Islet of Langerhans (tissue), 1 donor: ENCODE measurements at regions not wholly inside any gene's neighbourhood (a gene's known extent, or its start where the extent isn't known, plus 50 kb on each side); places are given as distances from the start of the nearest gene placed in this dataset.

Source experiments
- FAIRE-seq: peaks from one replicate; lab custom pipeline; 2011; peaks lifted over from hg19 to GRCh38; lab: Jason Lieb, UNC

DNA sequence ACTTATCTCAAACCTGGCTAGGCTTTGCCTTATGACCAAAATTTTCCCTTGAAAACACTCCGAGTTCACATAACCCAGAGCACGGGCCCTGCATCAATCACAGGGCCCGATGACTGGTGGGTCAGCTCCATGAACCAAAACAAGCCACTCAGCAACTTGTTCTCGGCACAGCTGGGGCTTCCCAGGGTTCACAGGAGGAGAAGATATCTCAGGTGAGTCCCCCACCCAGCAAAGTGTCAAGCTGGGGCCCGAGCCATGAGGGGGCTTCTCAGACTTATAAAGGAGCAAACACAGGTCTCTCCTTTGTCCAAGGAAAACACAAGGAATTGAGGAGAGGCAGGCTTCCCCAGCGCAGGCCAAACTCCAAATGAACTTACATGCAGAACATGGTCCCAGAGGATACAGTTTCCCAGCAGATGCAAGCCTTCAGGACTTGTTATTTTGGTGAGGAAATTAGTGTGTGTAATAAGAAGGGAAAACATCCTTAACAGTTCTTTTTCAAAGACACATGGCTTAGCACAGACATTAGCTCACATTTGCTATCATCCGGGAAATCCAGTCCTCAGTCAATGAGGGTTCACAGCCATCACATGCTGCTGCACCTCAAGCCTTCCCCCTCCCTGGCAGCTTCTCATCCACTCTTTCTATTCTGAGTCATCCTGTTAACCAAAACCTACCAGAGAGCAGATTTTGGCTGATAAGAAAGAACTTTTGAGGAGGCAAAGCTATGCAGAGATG, 98.1 kb upstream of the NFIA start:
- FAIRE-seq: no peak

DNA sequence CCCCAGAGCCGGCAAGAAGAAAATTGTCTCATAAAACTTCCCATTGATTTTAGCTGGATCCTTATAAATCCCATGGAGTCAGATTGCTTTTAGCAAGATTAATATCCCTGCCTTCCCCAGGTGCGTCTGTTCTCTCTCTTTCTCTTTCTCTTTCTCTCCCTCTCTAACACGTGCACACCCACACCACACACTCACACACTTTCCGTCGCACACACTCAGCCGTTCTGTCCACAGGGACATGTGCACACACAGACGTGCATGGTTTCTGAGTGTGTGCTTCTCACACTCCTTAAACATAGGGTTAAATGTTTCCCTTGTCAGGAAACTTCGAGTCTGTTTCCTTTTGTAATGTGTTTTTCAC, 98.7 kb upstream of the NFIA start:
- FAIRE-seq: no peak

DNA sequence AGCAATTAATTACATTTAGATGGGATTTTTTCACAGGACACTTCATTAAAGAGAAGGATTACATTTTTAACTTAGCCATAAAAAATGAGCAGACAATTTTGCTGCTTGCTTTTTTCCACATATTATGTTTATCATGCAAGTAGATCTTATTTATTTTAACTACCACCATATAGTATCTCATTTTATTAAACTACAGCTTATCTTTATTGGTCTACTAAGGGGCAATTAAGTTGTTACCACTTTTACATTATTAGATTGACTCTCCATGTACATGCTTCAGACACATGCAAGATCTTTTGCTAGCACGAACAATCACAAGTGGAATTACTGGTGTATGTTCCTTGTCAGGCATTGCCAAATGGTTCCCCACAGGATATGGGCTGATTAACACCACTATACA, 99.8 kb upstream of the NFIA start:
- no peak for FAIRE-seq

DNA sequence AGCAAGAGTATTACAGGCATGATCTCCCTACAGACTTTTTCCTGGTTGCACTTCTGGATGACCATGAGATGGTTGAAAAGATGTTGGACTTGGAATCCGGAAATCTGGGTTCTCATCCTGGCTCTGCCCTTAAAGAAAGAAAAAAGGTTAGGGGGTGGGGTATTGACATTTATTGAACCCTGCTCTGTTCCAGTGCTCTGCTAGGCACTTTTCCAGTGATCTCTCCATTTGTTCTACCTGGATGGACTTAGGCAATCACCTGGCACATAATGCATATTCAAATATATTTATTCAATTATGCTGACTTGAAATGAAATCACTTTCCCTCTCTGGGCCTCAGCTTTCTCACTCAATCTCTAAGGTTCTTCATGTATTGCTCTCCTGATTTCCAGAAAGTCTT, 101.0 kb upstream of the NFIA start:
- FAIRE-seq: no peak

DNA sequence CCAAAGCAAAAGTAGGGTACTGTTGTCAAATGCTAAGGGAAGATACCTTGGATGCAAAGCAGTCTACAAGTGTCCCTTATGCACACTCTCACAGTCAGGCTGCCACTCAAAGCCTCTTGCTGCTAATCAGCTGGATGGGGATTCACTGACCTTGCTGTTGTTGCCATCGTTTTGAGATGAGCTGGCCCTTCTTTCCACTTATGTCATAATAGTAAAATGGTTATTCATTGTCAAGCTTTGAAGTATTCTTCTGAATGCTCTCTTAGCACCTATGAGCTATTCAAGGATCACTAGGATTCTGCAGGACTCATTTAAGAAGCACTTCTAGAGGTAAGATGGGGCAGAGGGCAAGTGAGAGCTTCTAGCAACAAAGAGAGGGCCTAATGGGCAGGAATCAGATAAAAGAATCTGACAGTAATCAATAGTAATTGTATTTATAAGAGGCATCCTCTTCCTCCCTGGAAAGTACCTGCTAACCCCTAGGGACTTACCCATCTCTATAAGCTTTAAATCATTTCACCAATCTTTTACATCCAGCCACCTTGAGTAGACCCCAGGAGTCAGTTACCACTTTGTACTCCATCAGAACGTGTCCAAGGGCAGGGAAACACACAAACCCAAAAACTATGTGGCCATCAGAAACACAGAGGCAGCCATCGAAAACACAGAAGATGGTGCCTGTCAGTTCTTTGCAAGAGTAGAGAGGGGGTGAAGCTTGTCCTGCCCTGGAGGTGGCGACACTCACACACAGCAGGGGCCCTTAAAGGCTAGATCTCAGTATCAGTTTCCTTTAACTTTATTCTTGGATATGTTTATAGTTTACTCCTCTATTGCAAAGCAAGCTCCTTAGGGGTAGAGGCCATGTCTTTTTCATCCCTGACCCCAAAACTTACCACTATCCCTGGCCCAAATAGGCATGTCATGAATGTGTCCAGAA, 103.7 kb upstream of the NFIA start:
- no peak for FAIRE-seq

DNA sequence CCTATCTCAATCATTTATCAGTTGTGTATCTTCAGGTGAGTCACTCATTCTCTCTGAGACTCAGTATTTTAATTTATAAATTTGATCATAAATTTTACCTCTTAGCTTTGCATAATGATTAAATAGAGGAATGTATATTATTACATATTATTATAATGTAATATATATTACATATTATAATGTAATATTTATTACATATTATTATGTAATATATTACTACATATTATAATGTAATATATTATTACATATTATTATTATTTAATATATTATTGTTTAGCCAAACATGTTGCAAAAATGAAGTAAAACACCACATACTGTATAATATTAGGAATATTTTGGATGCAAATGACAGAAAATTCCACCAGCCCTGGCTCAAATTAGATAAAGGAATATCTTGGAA, 104.7 kb upstream of the NFIA start:
- FAIRE-seq: no peak

DNA sequence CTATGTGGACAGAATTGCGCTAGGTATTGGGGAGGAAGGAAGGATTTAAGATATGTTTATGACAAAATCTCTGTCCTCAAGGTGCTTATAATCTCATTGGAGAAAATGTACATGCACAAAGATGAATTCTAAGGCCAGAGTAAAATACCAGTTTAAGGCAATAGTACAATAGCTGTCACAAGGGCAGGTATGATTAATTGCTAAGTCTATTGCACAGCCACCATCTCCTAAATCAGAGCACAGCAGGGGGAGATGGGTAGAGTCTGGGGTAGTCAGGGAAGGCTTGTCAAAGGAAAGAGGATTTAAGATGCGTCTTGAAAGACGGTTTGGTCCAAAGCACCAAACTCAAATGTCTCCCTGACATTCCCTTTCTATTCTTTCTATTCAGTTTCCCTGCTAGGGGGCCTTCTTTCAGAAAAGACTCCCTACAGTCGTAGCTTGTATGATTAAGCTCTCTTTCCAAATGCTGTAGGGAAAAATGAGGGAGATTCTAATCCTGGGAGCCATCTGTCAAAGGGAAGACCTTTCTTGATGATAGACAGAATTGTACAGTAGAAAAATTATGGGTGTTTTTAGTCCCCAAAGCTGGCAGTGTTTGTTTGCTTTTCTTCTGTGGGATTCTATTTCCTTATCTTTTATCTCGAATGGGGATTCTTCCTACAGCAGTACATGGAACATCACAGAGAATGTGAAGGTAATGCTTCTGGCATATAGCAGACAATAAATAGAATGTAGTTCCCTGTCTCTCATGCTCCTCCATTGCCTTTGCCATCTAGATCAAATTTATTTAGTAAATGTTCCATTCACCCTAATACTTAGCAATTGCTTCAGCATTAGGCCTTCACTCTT, 107.6 kb upstream of the NFIA start:
- FAIRE-seq: no peak

DNA sequence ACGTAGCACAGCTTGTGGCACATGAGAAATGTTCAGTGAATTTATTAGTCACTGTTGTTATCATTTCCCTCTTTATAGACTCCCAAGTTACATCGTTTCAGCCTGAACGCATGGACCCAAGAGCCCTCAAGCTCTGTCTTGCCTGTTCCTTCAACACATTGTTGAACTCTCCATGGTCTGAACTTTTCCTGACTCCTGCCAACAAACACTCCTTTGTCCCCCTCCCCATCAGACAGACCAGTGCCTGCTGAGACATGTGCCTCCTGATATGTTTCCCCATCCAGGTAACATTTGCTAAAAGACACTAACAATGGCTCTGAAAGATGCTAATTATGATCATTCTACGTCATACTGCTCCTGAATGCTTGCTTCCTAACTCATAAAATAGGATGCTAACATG, 108.7 kb upstream of the NFIA start:
- FAIRE-seq: no peak

DNA sequence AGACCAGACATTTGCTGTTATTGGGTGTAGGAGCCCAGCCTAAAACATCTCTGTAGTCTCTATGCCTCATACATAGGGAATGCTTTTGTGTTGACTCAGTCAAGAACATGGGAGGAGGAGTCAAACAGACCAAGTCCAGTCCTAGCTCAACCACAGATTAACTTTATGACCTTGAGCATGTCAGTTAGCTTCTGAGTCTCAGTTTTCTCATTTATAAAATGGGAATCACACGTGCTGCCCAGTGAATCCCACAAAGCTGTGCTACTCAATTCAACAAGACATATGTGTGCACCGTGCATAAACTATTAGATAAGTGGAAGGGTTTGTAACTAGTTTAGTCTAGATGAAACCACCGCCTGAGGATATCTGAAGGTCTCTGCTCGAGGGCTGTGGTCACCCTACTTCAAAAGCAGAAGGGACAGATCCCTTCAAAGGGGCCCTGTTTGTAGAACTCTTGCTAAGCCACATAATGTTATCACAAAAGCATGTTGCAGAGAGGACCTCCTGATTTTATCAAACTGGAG, 109.5 kb upstream of the NFIA start:
- FAIRE-seq: no peak

DNA sequence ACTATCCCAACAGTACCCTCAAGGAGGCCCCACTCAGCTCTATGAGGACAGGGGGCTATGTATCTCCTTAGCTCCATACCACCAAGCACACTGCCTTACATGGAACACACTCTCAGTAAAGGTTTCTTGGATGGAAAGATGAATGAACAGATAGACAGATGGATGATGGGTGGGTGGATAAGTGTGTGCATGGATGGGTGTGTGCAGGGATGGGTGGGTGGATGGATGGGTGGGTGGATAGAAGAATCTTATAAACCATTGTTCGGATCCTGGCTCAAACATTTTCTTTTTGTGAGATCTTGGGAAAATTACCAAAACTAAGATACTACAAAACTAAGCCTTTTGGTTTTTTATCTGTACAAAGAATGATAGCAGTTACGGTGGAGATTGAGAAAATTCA, 111.0 kb upstream of the NFIA start:
- FAIRE-seq: no peak

DNA sequence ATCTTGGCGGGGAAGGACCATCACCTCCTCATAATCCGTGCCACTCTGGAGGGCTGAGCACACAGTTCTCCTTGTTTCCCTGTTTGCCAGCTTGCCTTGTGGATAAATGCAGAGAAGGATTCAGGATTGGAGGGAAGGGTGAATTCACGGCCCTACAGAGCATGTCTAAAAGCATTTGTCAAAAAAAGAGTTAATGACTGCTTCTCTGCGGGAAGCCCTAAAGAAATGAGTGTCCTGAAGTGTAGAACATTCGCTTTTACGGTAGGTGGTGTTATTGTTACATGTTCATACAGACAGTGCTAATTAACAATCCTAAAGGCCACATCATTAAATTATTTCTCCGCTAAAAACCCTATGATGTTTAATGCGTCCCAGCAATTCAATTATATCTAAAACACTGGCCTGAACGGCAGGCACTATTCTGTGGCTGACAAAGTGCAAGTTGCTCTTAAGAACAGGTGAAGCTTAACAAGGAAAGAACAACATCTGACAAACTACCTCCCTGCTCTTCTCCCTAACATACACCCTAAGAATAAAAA, 112.3 kb upstream of the NFIA start:
- FAIRE-seq: no peak

DNA sequence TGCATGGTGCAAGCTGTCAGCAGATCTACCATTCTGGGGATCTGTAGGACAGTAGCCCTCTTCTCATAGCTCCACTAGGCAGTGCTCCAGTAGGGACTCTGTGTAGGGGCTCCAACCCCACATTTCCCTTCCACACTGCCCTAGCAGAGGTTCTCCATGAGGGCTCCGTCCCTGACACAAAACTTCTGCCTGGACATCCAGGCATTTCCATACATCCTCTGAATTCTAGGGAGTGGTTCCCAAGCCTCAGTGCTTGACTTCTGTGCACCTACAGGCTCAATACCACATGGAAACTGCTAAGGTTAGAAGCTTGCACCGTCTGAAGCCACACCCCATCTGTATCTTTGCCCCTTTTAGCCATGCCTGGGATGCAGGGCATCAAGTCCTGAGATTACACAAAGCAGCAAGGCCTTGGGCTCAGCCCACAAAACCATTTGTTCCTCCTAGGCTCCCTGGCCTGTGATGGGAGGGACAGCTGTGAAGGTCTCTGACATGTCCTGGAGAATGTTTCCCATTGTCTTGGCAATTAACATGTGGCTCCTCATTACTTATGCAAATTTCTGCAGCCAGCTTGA, 117.0 kb upstream of the NFIA start:
- no peak for FAIRE-seq

DNA sequence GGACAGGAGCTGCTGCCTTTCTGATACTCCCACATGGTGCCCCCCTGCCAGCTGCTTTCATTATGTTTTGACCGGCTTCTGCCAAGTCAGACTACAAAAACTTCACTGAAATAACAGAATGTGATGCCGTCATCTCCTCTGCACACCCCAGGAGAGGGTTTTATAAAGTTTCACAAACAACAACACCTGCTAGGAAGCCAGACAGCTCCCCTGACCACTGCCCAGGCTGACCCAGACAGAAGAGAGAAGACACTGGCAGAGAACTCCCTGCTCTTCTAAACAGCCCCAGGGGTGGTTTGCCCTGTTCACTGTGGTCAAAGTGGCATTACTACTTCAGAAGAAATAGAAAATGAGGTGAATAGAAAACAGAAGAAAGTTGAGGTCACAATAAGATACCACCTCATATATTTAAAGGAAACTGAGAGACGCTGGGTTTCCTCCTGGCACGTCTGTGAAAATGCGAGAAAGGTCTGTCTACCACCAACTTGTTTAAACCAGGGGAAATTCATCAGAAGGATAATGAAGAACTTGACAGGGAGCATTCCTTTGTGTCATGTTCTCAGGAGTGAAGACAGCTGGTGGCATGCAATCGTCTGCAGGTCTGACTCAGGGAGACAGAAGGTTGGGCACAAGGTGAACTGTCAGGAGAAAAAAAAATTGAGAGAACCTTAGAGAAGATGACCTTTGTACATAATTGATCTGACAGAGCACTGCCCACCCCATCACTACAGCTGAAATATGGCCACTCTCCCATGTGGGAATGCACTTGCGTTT, 119.0 kb upstream of the NFIA start:
- no peak for FAIRE-seq

DNA sequence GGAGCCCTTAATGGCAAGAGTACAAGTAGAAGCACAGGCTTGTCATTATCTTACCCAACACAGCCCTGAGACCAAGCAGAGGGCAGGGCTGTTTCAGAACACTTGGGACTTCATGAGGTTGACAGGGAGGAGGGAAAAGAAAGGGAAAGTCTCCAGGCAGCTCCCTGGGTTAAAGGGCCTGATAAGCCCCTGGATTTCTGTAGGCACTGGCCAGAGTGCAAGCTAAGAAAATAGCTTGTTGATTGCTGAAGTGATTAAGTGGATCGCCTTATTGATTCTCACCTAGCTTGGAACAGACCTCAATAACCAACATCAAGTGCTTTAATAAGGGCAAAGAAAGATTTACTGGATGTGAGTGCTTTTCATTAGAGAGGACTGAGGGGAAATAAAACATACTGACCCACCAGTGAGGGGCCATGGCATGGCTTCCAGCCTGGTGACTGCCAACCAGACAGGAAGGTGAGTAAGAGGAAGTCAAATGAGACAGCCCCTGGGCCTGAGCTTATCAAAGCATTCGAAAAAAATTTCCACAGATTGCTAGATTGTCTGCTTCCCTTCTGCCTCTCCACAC, 121.4 kb upstream of the NFIA start:
- FAIRE-seq: no peak

DNA sequence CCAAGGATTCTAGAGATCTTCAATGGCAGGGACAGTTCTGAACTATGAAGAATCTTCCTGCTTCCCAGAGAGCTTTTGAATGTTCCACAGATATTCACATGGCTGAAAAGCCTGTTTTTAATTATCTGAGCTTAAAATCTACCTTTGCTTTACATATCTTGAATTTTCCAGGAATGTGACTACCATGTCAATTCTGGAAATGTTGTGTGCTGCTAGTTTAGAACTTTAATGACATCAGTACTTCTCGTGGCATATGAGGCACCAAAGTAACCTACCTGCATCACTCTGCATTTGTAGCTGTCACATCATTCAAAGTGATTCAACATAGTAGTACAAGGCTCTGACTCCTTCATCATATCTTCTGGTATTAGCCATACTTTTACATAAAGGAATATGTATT, 122.7 kb upstream of the NFIA start:
- no peak for FAIRE-seq

DNA sequence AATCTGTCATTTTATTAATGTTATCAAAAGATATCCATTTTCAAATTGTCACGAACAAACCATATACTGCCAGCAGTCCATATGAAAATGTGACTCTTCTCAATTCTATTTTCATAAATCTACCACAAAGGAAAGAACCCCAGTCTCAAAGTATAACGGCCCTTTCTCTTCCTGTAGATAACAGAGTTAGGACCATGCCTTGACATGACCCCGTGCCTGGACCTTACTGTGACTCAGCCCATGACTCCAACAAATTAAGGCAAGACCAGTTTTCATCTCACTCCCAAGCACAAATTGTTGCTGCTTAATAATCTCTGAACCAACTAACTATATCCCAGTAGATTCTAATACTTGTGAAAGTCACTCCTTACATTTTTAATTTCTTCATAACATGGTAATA, 124.4 kb upstream of the NFIA start:
- no peak for FAIRE-seq

DNA sequence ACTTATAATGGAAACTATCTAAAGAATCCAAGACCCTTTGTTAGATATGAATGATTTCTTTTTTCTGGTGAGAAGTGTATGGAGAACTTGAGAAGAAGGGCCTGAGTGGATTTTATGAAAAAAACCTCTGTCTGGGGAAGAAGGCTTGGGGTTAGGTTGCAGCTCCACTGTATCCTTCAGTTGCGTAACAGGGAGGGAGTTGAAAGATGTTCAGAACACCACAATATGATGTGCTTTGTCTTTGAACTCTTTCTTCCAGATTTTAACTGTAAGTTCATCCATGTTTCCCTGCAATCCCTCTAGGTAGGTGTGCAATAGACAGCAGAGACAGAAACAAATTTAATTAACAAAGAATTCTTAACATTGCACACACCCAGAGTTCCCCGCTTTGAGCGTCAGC, 125.8 kb upstream of the NFIA start:
- no peak for FAIRE-seq

DNA sequence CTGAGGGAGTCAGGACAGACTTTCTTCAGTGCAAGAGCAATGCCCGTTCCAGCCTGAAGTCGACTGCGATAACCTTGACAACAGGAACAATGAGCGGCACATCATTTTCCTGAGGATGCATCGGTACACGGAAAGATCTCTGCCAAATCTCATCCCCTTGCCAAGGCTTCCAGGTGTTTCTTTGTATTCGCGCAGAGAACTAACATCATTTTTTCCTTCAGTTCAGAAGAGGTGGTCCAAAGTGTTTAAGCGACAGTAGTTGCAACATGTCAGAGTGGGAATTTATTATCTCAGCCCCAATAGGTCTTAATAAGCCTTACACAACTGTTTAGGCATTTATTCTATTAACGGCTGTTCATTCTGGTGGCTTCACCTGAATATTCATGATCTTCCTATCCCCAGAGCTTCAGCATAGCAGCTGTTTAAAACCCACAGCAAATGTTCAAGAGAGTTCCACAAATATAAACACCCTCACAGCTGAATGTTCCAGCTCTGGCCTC, 129.7 kb upstream of the NFIA start:
- FAIRE-seq: no peak

DNA sequence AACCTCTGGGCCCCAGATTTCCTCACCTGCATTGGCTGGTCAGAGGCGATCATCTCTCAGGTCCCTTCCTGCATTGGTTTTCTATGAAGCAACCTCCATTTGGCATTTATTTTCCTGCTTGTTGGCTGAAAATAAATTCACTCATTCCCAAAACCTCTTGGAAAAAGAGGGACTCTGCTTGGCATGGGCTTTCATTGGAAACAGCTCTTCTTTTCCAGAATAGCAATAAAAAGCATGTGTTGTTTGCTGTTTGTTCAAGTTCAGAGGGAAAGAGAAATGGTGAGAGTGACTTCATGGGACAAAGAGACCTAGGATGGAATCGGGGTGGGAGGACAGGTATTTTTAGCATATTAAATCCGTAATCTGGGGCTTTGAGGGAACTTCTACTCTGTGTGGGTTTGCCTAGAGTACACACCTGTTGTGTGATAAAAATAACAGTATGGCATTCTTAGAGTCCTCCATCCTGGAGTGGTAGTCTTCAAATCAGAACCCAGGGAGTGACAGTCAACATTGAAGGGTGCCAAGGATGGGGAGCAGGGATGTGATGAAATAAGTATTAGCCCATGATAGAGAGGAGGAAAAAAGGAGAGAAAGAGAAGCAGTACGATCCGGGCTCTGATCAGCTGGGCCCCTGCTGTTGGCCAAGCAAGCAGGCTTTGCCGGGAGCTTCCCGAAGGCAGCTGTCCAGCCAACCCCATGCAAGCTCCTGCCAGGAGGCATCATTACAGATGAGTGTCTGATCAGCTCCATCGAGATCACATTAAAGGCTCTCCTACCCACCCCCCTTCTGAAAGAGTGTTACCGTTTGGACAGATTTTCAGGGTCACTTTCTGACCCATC, 131.9 kb upstream of the NFIA start:
- no peak for FAIRE-seq

DNA sequence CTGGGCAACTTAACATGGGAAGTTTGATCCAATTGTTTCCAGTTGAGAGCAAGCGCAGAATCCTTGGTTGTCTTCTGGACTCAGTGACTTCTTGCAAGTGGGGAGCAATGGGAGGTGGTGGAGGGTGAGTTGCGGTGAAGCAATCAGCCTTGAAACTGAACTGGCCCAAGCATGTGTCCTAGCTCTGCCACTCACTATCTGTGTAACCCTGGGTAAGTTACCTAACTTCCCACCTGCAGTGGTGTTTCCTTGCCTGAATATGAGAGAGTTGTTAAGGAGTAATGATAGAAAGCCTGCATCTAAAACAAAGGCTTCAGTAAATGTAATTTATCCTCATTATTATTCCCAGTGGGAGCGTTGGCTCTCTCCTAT, 132.5 kb upstream of the NFIA start:
- FAIRE-seq: no peak
